ENCODE measurements at regions not wholly inside any gene's neighbourhood (a gene's known extent, or its start where the extent isn't known, plus 50 kb on each side); places are given as distances from the start of the nearest gene placed in this dataset.

GRCh38 chr10:7478727-7479457 lies 68.1 kb upstream of the SFMBT2 start:
- DNase-seq (ENCODE audit: low spot score): no peak

DNA sequence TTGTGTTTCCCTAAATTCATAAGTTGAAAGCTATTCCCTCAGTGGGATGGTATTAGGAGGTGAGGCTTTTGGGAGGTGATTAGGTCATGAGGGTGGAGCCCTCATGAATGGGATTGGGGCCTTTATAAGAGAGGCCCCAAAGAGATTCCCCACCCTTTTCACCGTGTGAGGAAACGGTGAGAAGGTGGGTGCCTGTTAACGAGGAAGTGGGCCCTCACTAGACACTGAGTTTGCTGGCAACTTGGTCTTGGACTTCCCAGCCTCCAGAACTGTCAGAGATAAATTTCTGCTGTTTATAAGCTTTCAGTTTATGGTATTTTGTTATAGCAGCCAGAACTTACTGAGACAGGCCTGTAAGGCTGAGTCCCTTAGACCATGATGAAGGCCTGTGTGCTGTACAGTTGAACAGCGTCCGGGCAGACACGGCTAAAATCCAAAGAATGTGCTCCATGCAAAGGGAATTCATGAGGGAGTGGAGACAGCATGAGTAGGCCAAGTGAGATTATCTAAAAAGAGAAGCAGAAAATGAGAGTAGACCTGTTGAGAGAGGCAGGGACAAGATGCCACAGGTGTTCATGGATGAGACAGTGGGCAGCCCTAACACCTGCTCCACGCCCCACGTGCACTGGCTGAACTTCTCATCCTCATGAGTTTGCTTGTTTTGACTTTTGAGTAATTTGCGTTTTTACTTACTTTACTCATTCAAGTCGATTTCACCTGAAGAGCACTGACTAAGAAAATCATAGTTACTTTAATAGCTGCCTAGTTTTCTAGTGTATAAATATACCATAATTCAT lies 66.9 kb upstream of the SFMBT2 start:
- no peak for DNase-seq (ENCODE audit: low spot score)

- peak; percentile 70 for DNase-seq (ENCODE audit: low spot score)
These were observed 65.1 kb upstream of the SFMBT2 start for GRCh38 chr10:7475939-7476338.

DNA sequence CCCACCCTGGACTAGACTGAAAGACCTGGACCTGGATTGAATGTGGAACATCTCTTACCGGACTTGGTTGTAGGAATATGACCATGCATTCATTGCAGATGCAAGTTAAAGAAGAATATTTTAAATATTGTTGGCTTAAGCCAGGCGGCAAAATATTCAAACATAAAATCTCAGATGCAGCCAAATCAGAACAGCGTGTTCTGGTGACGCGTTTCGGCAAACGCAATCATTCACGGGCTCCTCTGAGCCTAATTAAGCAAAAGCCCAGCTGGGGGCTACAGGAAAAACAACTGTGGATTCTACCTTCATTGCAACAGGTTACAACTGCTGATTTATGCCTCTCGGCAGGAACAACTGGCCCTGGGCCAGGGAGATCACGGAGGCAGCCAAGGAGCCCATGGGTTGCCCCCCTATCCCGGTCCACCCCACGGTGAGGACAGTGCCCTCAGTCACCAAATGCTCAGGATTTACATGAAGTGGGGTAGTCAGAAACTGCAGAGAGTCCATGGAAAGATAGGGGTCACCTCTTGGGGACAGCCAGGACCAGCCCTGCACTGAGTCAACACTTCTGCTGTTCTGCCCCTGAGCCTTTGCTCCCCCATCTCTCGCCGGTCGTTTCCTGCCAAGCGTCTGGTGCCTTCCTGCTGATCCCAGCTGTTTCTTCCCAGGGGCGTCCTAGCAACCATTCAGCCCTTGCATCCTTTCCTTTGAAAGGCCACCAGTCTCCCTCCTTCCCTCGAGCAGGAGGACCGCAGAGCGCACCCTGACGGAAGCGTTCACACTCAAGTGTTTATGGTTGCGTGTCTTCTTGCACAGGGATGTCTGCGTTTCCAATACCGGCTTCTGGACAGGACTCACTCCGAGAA lies 64.4 kb upstream of the SFMBT2 start:
- DNase-seq (ENCODE audit: low spot score): peak; percentile 69

GRCh38 chr10:7474388-7474787 lies 63.6 kb upstream of the SFMBT2 start:
- no peak for DNase-seq (ENCODE audit: low spot score)

- DNase-seq (ENCODE audit: low spot score): no peak
These were observed 62.6 kb upstream of the SFMBT2 start for GRCh38 chr10:7473474-7473873.

DNA sequence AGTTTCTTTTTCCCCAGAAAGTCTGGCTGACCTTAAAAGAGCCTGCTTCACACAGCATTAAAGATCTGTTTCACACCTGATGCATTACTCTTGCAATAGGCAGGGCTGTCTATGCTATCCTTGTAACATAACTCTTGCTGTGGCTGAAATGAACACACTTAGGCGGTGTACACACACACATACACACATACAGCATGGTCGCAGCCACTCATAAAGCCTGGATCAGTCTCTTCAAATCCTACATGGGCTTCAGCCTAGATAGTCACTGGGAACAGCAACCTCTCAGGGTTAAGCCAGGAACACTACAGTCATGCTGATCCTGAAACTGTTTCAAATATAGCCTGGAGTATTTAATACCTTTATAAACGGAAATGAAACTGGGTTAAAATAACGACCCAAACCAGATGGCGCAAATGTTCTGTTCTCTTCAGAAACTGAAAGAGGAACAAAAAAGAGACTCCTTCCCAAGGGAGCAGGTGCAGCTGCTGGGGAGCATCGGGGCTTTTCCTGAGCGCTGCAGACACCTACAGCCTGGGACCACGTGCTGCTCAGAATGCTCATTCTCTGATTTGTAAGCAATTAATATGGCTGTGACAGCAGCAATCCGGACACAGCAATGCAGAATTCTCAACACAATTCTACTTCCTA lies 61.0 kb upstream of the SFMBT2 start:
- peak; percentile 82 for DNase-seq (ENCODE audit: low spot score)

DNA sequence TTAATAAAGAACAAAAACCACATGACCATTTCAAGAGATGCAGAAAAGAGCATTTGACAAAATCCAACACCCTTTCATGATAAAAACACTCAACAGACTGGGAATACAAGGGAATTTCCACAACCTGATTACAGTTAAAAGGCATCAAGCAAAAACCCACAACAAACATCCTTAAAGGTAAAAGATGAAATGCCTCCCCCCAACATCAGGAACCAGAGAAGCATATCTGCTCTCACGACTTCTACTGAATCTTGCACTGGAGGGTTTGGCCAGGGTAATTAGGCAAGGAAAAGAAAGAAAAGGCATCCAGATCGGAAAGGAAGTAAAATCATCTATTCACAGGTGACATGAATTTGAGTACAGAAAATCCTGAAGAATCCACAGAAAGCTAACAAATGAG lies 59.5 kb upstream of the SFMBT2 start:
- no peak for DNase-seq (ENCODE audit: low spot score)

DNA sequence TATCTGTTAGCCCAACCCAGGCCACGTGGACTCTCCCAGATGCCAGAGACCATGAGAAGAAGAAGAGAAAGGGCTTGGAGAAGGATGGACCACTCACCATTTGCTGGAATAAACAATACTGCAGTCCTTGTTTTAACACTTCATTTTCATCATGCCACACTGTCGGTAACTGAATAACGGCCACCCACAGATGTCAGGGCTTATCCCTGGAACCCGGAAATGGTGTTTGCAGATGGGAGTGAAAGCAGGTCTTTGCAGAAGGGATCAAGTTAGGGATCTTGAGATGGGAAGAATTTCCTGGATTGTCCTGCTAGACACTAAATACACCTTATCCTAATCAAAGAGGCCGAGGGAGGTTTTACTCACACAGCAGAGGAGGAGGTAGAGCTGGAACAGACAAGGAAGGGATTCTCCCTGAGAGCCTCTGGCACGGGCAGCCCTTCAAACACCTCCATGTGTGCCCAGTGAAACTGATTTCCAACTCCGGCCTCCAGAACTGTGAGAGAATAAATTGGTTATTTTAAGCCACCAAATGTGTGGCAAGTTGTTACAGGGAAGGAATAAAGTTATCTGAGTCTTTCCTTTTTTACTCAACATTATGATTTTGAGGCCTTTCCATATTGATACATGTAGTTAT lies 56.3 kb upstream of the SFMBT2 start:
- no peak for DNase-seq (ENCODE audit: low spot score)

DNA sequence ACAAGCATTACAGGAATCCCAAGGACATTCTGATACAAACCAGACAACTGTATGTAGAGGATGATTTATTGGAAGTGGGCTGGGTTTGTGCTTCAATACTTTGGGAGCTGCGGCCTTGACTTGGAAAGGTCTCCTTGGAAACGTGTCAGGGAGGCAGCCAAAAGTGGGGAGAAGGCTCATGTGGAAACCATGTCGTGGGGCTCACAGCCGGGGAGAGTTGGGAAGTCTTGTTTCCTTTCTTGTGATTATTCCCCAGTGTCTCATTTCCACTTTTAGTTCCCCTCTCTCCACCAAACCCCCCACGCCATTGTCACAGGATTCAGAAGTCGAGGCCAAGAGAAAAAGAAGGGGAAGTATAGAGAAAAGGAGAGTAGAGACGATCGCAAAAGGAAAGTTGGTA lies 53.9 kb upstream of the SFMBT2 start:
- peak; percentile 72 for DNase-seq (ENCODE audit: low spot score)

Measured in pons (tissue), 1 donor.